ENCODE measurements at regions not wholly inside any gene's neighbourhood (a gene's known extent, or its start where the extent isn't known, plus 50 kb on each side); places are given as distances from the start of the nearest gene placed in this dataset.

DNA sequence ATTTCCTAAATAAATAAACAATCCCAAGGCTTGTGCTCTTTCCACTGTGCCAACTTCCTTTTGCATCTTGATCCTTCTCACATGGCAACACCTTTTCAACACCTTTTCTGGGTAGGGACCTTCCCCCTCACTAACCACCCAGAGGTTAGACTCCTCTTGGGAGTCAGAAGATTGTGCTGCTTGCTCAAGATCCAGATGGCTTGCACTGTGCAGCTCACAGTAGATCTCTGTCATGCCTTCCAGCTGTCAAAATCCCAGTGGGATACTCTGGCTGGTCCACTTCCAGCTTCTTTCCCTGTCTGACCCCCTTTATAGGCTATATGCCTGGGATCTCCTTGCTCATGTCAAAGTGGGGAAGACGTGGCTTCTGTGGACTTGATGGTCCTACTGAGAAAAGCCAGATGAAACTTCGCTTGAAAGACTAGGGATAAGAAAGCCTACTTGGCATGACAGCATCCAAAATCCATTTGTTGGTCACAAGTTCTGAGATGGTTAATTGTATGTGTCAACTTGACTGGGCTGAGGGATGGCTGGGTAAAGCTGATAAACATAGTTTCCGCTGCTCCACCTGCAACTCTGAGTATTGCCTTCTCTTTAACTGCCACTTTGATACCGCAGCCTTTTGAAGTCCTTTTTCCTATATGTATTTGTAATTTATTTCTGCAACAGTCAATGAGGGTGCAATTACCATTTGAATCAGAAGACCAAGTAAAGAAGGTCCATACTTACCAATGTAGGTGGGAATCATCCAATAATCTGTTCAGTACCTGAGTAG lies 74.5 kb downstream of the S1PR1 start:
- Histone ChIP-seq H3K9me1 (replicated peaks; ENCODE audit: control insufficient read depth, extremely low read depth, insufficient read depth, low read length) (no peaks in the 10 kb centered on the region), H3K27ac (ENCODE audit: insufficient read depth, low read depth, low read length) (no peak overlapping the region), H4K20me1 (replicated peaks; ENCODE audit: control insufficient read depth, extremely low read depth, insufficient read depth, low read length) (no peaks in the 10 kb centered on the region), H3K9me3 (replicated peaks; ENCODE audit: control insufficient read depth, insufficient read depth, low read length) (no peaks in the 10 kb centered on the region), H3K4me2 (ENCODE audit: insufficient read depth, low read length) (no peak overlapping the region), H3K79me2 (ENCODE audit: control insufficient read depth, insufficient read depth, low read length) (no peaks in the 10 kb centered on the region), H3K9ac (replicated peaks; ENCODE audit: extremely low read depth, insufficient read depth, low read length) (no peak overlapping the region), H3K36me3 (ENCODE audit: control insufficient read depth in 2 of 2, extremely low read depth in 1 of 2, insufficient read depth in 2 of 2, low read length in 2 of 2) (no peaks in the 10 kb centered on the region), H2AFZ (ENCODE audit: low read depth, low read length) (no peak overlapping the region), H3K4me3 (replicated peaks in 1 of 3; ENCODE audit: insufficient read depth in 1 of 3, low read depth in 1 of 3, low read length in 3 of 3) (no peak overlapping the region), H3K27me3 (ENCODE audit: control insufficient read depth in 2 of 2, insufficient read depth in 2 of 2, low read length in 2 of 2) (peaks cover 0 to 1% of the 10 kb centered on the region in 2 experiments), H3K4me1 (ENCODE audit: control insufficient read depth, extremely low read depth, insufficient read depth, low read length) (peaks cover 6% of the 10 kb centered on the region)
- ChIA-PET CTCF (interaction anchor here (0.6 to 6.4 kb wide), 3 partner anchors 47 to 132 kb away, joined by 3 to 265 read pairs (median 132); no protein-coding TSS in a partner anchor), POLR2A (no interaction called here)
- dilution Hi-C loops (cut with MboI; ENCODE audit: extremely low pct_ligation_motif_present, low sequenced_read_pairs) (loop anchor here (25.0 kb wide), 1 partner anchor 399 kb away; no protein-coding TSS in a partner anchor), intact Hi-C loops (cut with micrococcal nuclease) (no loop called here)
- DNase-seq (ENCODE audit: low read depth, low spot score): no peak
- no TSS peak for BruUV-seq (replicated peaks)
- no peak for TF ChIP-seq MYC (IDR thresholded peaks at IDR 0.05; ENCODE audit: low read depth, low read length)
- no peak for TF ChIP-seq POLR2A (IDR thresholded peaks at IDR 0.05; ENCODE audit: low read depth, low read length)
- no peak for TF ChIP-seq GATA2 (IDR thresholded peaks at IDR 0.05; ENCODE audit: insufficient read depth, insufficient read length, low read depth, low read length)
- no peak for TF ChIP-seq MAX (IDR thresholded peaks at IDR 0.05; ENCODE audit: insufficient read depth, insufficient read length)
- TF ChIP-seq, protein P1, sequence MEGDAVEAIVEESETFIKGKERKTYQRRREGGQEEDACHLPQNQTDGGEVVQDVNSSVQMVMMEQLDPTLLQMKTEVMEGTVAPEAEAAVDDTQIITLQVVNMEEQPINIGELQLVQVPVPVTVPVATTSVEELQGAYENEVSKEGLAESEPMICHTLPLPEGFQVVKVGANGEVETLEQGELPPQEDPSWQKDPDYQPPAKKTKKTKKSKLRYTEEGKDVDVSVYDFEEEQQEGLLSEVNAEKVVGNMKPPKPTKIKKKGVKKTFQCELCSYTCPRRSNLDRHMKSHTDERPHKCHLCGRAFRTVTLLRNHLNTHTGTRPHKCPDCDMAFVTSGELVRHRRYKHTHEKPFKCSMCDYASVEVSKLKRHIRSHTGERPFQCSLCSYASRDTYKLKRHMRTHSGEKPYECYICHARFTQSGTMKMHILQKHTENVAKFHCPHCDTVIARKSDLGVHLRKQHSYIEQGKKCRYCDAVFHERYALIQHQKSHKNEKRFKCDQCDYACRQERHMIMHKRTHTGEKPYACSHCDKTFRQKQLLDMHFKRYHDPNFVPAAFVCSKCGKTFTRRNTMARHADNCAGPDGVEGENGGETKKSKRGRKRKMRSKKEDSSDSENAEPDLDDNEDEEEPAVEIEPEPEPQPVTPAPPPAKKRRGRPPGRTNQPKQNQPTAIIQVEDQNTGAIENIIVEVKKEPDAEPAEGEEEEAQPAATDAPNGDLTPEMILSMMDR (IDR thresholded peaks at IDR 0.05; ENCODE audit: extremely low read depth in 1 of 2, insufficient read depth in 1 of 2, low read depth in 1 of 2, low read length in 2 of 2): no peak
- no peak for TF ChIP-seq POLR2AphosphoS5 (IDR thresholded peaks at IDR 0.05; ENCODE audit: insufficient read depth, low read depth, low read length)
- no peak for TF ChIP-seq JUN (IDR thresholded peaks at IDR 0.05; ENCODE audit: borderline replicate concordance, insufficient read depth, insufficient read length, low read depth)
- no peak for TF ChIP-seq FOS (IDR thresholded peaks at IDR 0.05; ENCODE audit: borderline replicate concordance, insufficient read depth, low read length)
- no peak for TF ChIP-seq EZH2 (IDR thresholded peaks at IDR 0.05; ENCODE audit: borderline replicate concordance, low read depth, low read length, severe bottlenecking)
- no peak for FAIRE-seq
